ENCODE measurements at regions not wholly inside any gene's neighbourhood (a gene's known extent, or its start where the extent isn't known, plus 50 kb on each side); places are given as distances from the start of the nearest gene placed in this dataset.

DNA sequence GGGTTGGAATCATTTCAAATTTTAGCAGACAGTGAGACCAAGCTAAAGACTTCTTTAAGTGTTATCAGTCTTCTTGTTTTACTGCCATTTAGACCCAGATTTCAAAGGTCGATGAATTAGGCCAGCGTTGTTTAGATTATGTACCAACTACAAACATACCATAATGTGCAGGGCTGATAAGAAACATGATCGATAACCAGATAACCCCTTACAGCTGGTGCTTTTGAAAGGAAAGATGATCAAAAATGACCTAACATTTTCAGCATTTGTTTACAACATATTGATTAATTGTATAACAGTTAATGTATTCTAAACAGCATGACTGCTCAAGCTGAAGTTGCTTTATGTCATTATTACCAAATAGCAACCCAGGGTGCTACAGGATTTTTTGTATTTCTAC lies 400.4 kb upstream of the FAM241A start:
- H3K36me3 ChIP-seq (ENCODE audit: control insufficient read depth in 4 of 4, insufficient read depth in 3 of 4, low read depth in 1 of 4, low read length in 3 of 4) = no peaks in the 10 kb centered on the region
- H3K4me1 ChIP-seq (ENCODE audit: control insufficient read depth in 4 of 4, insufficient read depth in 4 of 4, low read length in 3 of 4) = peaks cover 0 to 4% (median 0%) of the 10 kb centered on the region in 4 donors
- H3K27ac ChIP-seq (ENCODE audit: low read depth in 1 of 2, low read length in 2 of 2) = no peak overlapping the region
- no peak overlapping the region for H3K9ac ChIP-seq (ENCODE audit: low read depth in 1 of 2, low read length in 2 of 2)
- no peaks in the 10 kb centered on the region for H3K9me3 ChIP-seq (ENCODE audit: control insufficient read depth in 4 of 4, low read length in 3 of 4)
- no peak for DNase-seq (ENCODE audit: low spot score)
- WGBS = 14% methylated on average over 3 of the region's 3 CpGs
- H3K27me3 ChIP-seq (ENCODE audit: control insufficient read depth in 4 of 4, insufficient read depth in 4 of 4, low read length in 3 of 4) = no peaks in the 10 kb centered on the region
- no peak overlapping the region for H3K4me3 ChIP-seq (ENCODE audit: low read depth in 1 of 3, low read length in 3 of 3)
- TF ChIP-seq, protein P1, sequence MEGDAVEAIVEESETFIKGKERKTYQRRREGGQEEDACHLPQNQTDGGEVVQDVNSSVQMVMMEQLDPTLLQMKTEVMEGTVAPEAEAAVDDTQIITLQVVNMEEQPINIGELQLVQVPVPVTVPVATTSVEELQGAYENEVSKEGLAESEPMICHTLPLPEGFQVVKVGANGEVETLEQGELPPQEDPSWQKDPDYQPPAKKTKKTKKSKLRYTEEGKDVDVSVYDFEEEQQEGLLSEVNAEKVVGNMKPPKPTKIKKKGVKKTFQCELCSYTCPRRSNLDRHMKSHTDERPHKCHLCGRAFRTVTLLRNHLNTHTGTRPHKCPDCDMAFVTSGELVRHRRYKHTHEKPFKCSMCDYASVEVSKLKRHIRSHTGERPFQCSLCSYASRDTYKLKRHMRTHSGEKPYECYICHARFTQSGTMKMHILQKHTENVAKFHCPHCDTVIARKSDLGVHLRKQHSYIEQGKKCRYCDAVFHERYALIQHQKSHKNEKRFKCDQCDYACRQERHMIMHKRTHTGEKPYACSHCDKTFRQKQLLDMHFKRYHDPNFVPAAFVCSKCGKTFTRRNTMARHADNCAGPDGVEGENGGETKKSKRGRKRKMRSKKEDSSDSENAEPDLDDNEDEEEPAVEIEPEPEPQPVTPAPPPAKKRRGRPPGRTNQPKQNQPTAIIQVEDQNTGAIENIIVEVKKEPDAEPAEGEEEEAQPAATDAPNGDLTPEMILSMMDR (IDR thresholded peaks at IDR 0.05; ENCODE audit: low read depth, low read length, missing input control) = no peak
- TF ChIP-seq FOXA1 (IDR thresholded peaks at IDR 0.05) (no peak), RAD21 (IDR thresholded peaks at IDR 0.05) (no peak), HNF4A (conservative IDR thresholded peaks at IDR 0.05) (peak in 1 of 2 donors; percentile 23), RXRA (IDR thresholded peaks at IDR 0.05) (no peak), GABPA (IDR thresholded peaks at IDR 0.05 in 1 of 2, conservative IDR thresholded peaks at IDR 0.05 in 1 of 2) (no peak), HNF4G (IDR thresholded peaks at IDR 0.05) (no peak)
- TF ChIP-seq, protein P2, sequence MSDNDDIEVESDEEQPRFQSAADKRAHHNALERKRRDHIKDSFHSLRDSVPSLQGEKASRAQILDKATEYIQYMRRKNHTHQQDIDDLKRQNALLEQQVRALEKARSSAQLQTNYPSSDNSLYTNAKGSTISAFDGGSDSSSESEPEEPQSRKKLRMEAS (IDR thresholded peaks at IDR 0.05) = no peak
- TF ChIP-seq, protein P3, sequence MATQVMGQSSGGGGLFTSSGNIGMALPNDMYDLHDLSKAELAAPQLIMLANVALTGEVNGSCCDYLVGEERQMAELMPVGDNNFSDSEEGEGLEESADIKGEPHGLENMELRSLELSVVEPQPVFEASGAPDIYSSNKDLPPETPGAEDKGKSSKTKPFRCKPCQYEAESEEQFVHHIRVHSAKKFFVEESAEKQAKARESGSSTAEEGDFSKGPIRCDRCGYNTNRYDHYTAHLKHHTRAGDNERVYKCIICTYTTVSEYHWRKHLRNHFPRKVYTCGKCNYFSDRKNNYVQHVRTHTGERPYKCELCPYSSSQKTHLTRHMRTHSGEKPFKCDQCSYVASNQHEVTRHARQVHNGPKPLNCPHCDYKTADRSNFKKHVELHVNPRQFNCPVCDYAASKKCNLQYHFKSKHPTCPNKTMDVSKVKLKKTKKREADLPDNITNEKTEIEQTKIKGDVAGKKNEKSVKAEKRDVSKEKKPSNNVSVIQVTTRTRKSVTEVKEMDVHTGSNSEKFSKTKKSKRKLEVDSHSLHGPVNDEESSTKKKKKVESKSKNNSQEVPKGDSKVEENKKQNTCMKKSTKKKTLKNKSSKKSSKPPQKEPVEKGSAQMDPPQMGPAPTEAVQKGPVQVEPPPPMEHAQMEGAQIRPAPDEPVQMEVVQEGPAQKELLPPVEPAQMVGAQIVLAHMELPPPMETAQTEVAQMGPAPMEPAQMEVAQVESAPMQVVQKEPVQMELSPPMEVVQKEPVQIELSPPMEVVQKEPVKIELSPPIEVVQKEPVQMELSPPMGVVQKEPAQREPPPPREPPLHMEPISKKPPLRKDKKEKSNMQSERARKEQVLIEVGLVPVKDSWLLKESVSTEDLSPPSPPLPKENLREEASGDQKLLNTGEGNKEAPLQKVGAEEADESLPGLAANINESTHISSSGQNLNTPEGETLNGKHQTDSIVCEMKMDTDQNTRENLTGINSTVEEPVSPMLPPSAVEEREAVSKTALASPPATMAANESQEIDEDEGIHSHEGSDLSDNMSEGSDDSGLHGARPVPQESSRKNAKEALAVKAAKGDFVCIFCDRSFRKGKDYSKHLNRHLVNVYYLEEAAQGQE (IDR thresholded peaks at IDR 0.05) = no peak

DNA sequence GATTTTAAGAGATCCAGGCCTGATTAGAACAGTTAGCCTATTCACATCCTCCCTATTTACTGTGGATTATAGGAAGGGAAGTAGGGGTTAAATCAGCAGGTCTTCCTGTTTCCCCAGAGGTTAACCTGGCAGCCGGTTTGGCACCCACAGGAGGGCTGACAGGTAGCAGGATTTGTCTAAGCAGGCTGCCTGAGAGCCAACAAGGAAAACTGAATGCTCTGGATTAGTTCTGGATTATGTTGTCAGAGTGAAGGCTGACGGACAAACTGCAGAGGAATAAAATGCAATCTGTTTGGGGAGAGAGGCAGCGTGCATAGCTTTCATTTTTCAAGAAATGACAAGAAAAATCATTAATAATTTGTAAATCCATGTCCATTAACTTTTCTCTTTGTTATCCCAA lies 397.1 kb upstream of the FAM241A start:
- Histone ChIP-seq H3K4me1 (ENCODE audit: control insufficient read depth in 4 of 4, insufficient read depth in 4 of 4, low read length in 3 of 4) (peaks cover 0 to 4% (median 0%) of the 10 kb centered on the region in 4 donors), H3K4me3 (ENCODE audit: low read depth in 1 of 3, low read length in 3 of 3) (no peak overlapping the region), H3K27ac (ENCODE audit: low read depth in 1 of 2, low read length in 2 of 2) (no peak overlapping the region), H3K9ac (ENCODE audit: low read depth in 1 of 2, low read length in 2 of 2) (no peak overlapping the region), H3K36me3 (ENCODE audit: control insufficient read depth in 4 of 4, insufficient read depth in 3 of 4, low read depth in 1 of 4, low read length in 3 of 4) (no peaks in the 10 kb centered on the region), H3K27me3 (ENCODE audit: control insufficient read depth in 4 of 4, insufficient read depth in 4 of 4, low read length in 3 of 4) (no peaks in the 10 kb centered on the region), H3K9me3 (ENCODE audit: control insufficient read depth in 4 of 4, low read length in 3 of 4) (no peaks in the 10 kb centered on the region)
- 54% methylated on average over 3 of the region's 3 CpGs for WGBS
- no peak for TF ChIP-seq NR2F2 (IDR thresholded peaks at IDR 0.05)
- TF ChIP-seq, protein P2 (IDR thresholded peaks at IDR 0.05) = no peak
- TF ChIP-seq FOXA1 (IDR thresholded peaks at IDR 0.05) = no peak
- TF ChIP-seq, protein P4, sequence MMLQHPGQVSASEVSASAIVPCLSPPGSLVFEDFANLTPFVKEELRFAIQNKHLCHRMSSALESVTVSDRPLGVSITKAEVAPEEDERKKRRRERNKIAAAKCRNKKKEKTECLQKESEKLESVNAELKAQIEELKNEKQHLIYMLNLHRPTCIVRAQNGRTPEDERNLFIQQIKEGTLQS (IDR thresholded peaks at IDR 0.05) = no peak
- TF ChIP-seq, protein P5, sequence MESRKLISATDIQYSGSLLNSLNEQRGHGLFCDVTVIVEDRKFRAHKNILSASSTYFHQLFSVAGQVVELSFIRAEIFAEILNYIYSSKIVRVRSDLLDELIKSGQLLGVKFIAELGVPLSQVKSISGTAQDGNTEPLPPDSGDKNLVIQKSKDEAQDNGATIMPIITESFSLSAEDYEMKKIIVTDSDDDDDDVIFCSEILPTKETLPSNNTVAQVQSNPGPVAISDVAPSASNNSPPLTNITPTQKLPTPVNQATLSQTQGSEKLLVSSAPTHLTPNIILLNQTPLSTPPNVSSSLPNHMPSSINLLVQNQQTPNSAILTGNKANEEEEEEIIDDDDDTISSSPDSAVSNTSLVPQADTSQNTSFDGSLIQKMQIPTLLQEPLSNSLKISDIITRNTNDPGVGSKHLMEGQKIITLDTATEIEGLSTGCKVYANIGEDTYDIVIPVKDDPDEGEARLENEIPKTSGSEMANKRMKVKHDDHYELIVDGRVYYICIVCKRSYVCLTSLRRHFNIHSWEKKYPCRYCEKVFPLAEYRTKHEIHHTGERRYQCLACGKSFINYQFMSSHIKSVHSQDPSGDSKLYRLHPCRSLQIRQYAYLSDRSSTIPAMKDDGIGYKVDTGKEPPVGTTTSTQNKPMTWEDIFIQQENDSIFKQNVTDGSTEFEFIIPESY (IDR thresholded peaks at IDR 0.05) = no peak
- TF ChIP-seq RAD21 (IDR thresholded peaks at IDR 0.05) = no peak
- no peak for DNase-seq (ENCODE audit: low spot score)

Measured in liver (tissue), 8 donors.